Activated T-helper 17 cell treated with anti-CD3 and anti-CD28 coated beads, Interleukin-2, amount 50 U/mL, for 72 hours (primary cell): ENCODE measurements at regions not wholly inside any gene's neighbourhood (a gene's known extent, or its start where the extent isn't known, plus 50 kb on each side); places are given as distances from the start of the nearest gene placed in this dataset.

Source experiments
- ATAC-seq: fragments of 150-1000 bp; cut with Tn5 transposase; replicated peaks from 2 replicates; pipeline ENCODE4 v1.10.0; 2021; ENCODE audit warnings: mild to moderate bottlenecking, moderate library complexity
- H3K27ac Mint-ChIP-seq: one replicate; pipeline ENCODE4 v1.8.0; 2022; ENCODE audit warnings: mixed read lengths
- H3K27me3 Mint-ChIP-seq: one replicate; pipeline ENCODE4 v1.8.0; 2022; ENCODE audit warnings: mixed read lengths
- H3K36me3 Mint-ChIP-seq: one replicate; pipeline ENCODE4 v1.8.0; 2022; ENCODE audit warnings: low read depth, mild to moderate bottlenecking, mixed read lengths
- H3K4me1 Mint-ChIP-seq: one replicate; pipeline ENCODE4 v1.8.0; 2022; ENCODE audit warnings: mixed read lengths
- H3K4me3 Mint-ChIP-seq: one replicate; pipeline ENCODE4 v1.8.0; 2022; ENCODE audit warnings: mild to moderate bottlenecking, mixed read lengths
- H3K9me3 Mint-ChIP-seq: one replicate; pipeline ENCODE4 v1.8.0; 2022; ENCODE audit warnings: mixed read lengths

GRCh38 chr3:117553461-117553860 lies 843.9 kb downstream of the TUSC7 start:
- no peak overlapping the region for H3K27ac Mint-ChIP-seq
- H3K4me3 Mint-ChIP-seq, result no peak overlapping the region
- H3K27me3 Mint-ChIP-seq, result no peaks in the 10 kb centered on the region
- no peaks in the 10 kb centered on the region for H3K4me1 Mint-ChIP-seq
- H3K36me3 Mint-ChIP-seq, result no peaks in the 10 kb centered on the region
- no peak for ATAC-seq
- H3K9me3 Mint-ChIP-seq, result peaks cover 19% of the 10 kb centered on the region

GRCh38 chr3:117556646-117557407 lies 847.2 kb downstream of the TUSC7 start:
- Mint-ChIP-seq H3K4me3 (no peak overlapping the region), H3K27me3 (no peaks in the 10 kb centered on the region), H3K9me3 (peaks cover 23% of the 10 kb centered on the region), H3K27ac (no peak overlapping the region), H3K4me1 (no peaks in the 10 kb centered on the region), H3K36me3 (no peaks in the 10 kb centered on the region)
- no peak for ATAC-seq

- Mint-ChIP-seq H3K27me3 (no peaks in the 10 kb centered on the region), H3K4me1 (no peaks in the 10 kb centered on the region), H3K9me3 (peaks cover 18% of the 10 kb centered on the region), H3K36me3 (no peaks in the 10 kb centered on the region), H3K27ac (no peak overlapping the region), H3K4me3 (no peak overlapping the region)
- no peak for ATAC-seq
Measured at GRCh38 chr3:117557464-117558090, 848.0 kb downstream of the TUSC7 start.

- Mint-ChIP-seq H3K27ac (no peak overlapping the region), H3K4me1 (no peaks in the 10 kb centered on the region), H3K4me3 (no peak overlapping the region), H3K36me3 (no peaks in the 10 kb centered on the region), H3K9me3 (peaks cover 22% of the 10 kb centered on the region), H3K27me3 (no peaks in the 10 kb centered on the region)
- ATAC-seq, result no peak
Measured at GRCh38 chr3:117558681-117559080, 849.1 kb downstream of the TUSC7 start.

- H3K27ac Mint-ChIP-seq, result no peak overlapping the region
- peaks cover 15% of the 10 kb centered on the region for H3K9me3 Mint-ChIP-seq
- no peaks in the 10 kb centered on the region for H3K36me3 Mint-ChIP-seq
- no peak for ATAC-seq
- H3K27me3 Mint-ChIP-seq, result no peaks in the 10 kb centered on the region
- H3K4me1 Mint-ChIP-seq, result no peaks in the 10 kb centered on the region
- H3K4me3 Mint-ChIP-seq, result no peak overlapping the region
Measured at GRCh38 chr3:117562000-117562399, 852.4 kb downstream of the TUSC7 start.

- H3K27ac Mint-ChIP-seq, result no peak overlapping the region
- no peak overlapping the region for H3K4me3 Mint-ChIP-seq
- ATAC-seq, result no peak
- H3K4me1 Mint-ChIP-seq, result no peaks in the 10 kb centered on the region
- peaks cover 8% of the 10 kb centered on the region for H3K9me3 Mint-ChIP-seq
- no peaks in the 10 kb centered on the region for H3K27me3 Mint-ChIP-seq
- H3K36me3 Mint-ChIP-seq, result no peaks in the 10 kb centered on the region
Measured at GRCh38 chr3:117563063-117563462, 853.5 kb downstream of the TUSC7 start.

- H3K4me3 Mint-ChIP-seq, result no peak overlapping the region
- H3K27ac Mint-ChIP-seq, result no peak overlapping the region
- no peak for ATAC-seq
- H3K4me1 Mint-ChIP-seq, result no peaks in the 10 kb centered on the region
- H3K27me3 Mint-ChIP-seq, result no peaks in the 10 kb centered on the region
- no peaks in the 10 kb centered on the region for H3K36me3 Mint-ChIP-seq
- peaks cover 4% of the 10 kb centered on the region for H3K9me3 Mint-ChIP-seq
Measured at GRCh38 chr3:117565777-117566176, 856.2 kb downstream of the TUSC7 start.

- no peak for ATAC-seq
- Mint-ChIP-seq H3K4me3 (no peak overlapping the region), H3K27ac (no peak overlapping the region), H3K4me1 (no peaks in the 10 kb centered on the region), H3K9me3 (peaks cover 4% of the 10 kb centered on the region), H3K36me3 (no peaks in the 10 kb centered on the region), H3K27me3 (no peaks in the 10 kb centered on the region)
Measured at GRCh38 chr3:117566926-117567325, 857.3 kb downstream of the TUSC7 start.

- H3K4me1 Mint-ChIP-seq, result no peaks in the 10 kb centered on the region
- H3K36me3 Mint-ChIP-seq, result no peaks in the 10 kb centered on the region
Measured at GRCh38 chr3:117567382-117567781, 857.8 kb downstream of the TUSC7 start.

GRCh38 chr3:117567906-117568305 lies 858.3 kb downstream of the TUSC7 start:
- Mint-ChIP-seq H3K4me3 (no peak overlapping the region), H3K4me1 (no peaks in the 10 kb centered on the region), H3K36me3 (no peaks in the 10 kb centered on the region), H3K9me3 (peaks cover 6% of the 10 kb centered on the region), H3K27ac (no peak overlapping the region), H3K27me3 (no peaks in the 10 kb centered on the region)
- no peak for ATAC-seq

More at GRCh38 chr3:117567382-117567781, 857.8 kb downstream of the TUSC7 start:
- Mint-ChIP-seq H3K9me3 (peaks cover 4% of the 10 kb centered on the region), H3K27ac (no peak overlapping the region), H3K27me3 (no peaks in the 10 kb centered on the region), H3K4me3 (no peak overlapping the region)
- ATAC-seq, result no peak

- peaks cover 8% of the 10 kb centered on the region for H3K9me3 Mint-ChIP-seq
- ATAC-seq, result no peak
- no peak overlapping the region for H3K27ac Mint-ChIP-seq
- H3K4me1 Mint-ChIP-seq, result no peaks in the 10 kb centered on the region
- no peak overlapping the region for H3K4me3 Mint-ChIP-seq
- H3K36me3 Mint-ChIP-seq, result no peaks in the 10 kb centered on the region
- no peaks in the 10 kb centered on the region for H3K27me3 Mint-ChIP-seq
Measured at GRCh38 chr3:117572786-117573185, 863.2 kb downstream of the TUSC7 start.

- no peak for ATAC-seq
- H3K4me3 Mint-ChIP-seq, result no peak overlapping the region
- H3K27me3 Mint-ChIP-seq, result no peaks in the 10 kb centered on the region
- no peak overlapping the region for H3K27ac Mint-ChIP-seq
- H3K36me3 Mint-ChIP-seq, result no peaks in the 10 kb centered on the region
- peaks cover 15% of the 10 kb centered on the region for H3K9me3 Mint-ChIP-seq
- H3K4me1 Mint-ChIP-seq, result no peaks in the 10 kb centered on the region
Measured at GRCh38 chr3:117580806-117581205, 871.2 kb downstream of the TUSC7 start.

- peaks cover 10% of the 10 kb centered on the region for H3K9me3 Mint-ChIP-seq
- H3K36me3 Mint-ChIP-seq, result no peaks in the 10 kb centered on the region
- H3K27ac Mint-ChIP-seq, result no peak overlapping the region
- no peak overlapping the region for H3K4me3 Mint-ChIP-seq
- H3K27me3 Mint-ChIP-seq, result no peaks in the 10 kb centered on the region
- no peaks in the 10 kb centered on the region for H3K4me1 Mint-ChIP-seq
- no peak for ATAC-seq
Measured at GRCh38 chr3:117586161-117586560, 876.6 kb downstream of the TUSC7 start.

- Mint-ChIP-seq H3K36me3 (no peaks in the 10 kb centered on the region), H3K27me3 (no peaks in the 10 kb centered on the region), H3K4me1 (no peaks in the 10 kb centered on the region), H3K9me3 (peaks cover 10% of the 10 kb centered on the region), H3K4me3 (no peak overlapping the region), H3K27ac (no peak overlapping the region)
- no peak for ATAC-seq
Measured at GRCh38 chr3:117587416-117587815, 877.8 kb downstream of the TUSC7 start.

- ATAC-seq, result no peak
- Mint-ChIP-seq H3K4me1 (no peaks in the 10 kb centered on the region), H3K9me3 (peaks cover 8% of the 10 kb centered on the region), H3K4me3 (no peak overlapping the region), H3K36me3 (no peaks in the 10 kb centered on the region), H3K27ac (no peak overlapping the region), H3K27me3 (no peaks in the 10 kb centered on the region)
Measured at GRCh38 chr3:117589454-117589853, 879.9 kb downstream of the TUSC7 start.
